ENCODE measurements at regions not wholly inside any gene's neighbourhood (a gene's known extent, or its start where the extent isn't known, plus 50 kb on each side); places are given as distances from the start of the nearest gene placed in this dataset.

DNA sequence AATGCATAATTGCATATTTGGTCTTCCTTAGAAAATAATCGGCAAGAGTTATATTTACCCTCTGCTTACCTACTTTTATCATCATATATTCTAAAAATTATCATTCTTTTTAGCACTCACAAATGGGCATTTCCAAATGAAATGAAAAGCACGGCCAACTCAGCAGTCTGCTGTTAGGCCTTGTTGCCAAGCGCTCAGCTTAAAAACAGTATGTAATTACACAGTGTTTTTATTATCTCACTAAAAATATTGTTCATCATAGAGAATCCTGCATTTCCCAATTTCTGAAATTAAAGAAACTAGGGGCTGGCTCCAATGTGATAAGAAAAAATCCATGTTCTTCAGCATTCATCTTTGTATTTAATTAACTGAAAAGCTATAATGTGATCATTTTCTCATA, 391.7 kb upstream of the ADARB2 start:
- TF ChIP-seq, protein P1, sequence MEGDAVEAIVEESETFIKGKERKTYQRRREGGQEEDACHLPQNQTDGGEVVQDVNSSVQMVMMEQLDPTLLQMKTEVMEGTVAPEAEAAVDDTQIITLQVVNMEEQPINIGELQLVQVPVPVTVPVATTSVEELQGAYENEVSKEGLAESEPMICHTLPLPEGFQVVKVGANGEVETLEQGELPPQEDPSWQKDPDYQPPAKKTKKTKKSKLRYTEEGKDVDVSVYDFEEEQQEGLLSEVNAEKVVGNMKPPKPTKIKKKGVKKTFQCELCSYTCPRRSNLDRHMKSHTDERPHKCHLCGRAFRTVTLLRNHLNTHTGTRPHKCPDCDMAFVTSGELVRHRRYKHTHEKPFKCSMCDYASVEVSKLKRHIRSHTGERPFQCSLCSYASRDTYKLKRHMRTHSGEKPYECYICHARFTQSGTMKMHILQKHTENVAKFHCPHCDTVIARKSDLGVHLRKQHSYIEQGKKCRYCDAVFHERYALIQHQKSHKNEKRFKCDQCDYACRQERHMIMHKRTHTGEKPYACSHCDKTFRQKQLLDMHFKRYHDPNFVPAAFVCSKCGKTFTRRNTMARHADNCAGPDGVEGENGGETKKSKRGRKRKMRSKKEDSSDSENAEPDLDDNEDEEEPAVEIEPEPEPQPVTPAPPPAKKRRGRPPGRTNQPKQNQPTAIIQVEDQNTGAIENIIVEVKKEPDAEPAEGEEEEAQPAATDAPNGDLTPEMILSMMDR (conservative IDR thresholded peaks at IDR 0.05), result no peak
- no peaks in the 10 kb centered on the region for H3K4me1 Mint-ChIP-seq
- H3K27ac Mint-ChIP-seq, result no peak overlapping the region
- Histone ChIP-seq H3K14ac (ENCODE audit: insufficient read depth, low read length) (no peak overlapping the region), H3K56ac (ENCODE audit: insufficient read length, low read depth, low read length) (no peak overlapping the region), H2BK20ac (ENCODE audit: low read depth, low read length, poor library complexity, severe bottlenecking) (no peak overlapping the region), H4K91ac (ENCODE audit: insufficient read length, low read depth, low read length) (no peak overlapping the region), H4K5ac (ENCODE audit: insufficient read length, low read depth, low read length) (no peak overlapping the region), H2AFZ (ENCODE audit: low read length) (no peak overlapping the region), H3K4me1 (ENCODE audit: insufficient read depth, low read length) (no peaks in the 10 kb centered on the region), H2BK15ac (ENCODE audit: low read depth, low read length) (no peak overlapping the region), H3K79me1 (ENCODE audit: insufficient read depth, low read depth, low read length, poor library complexity, severe bottlenecking) (no peaks in the 10 kb centered on the region), H3K23ac (ENCODE audit: insufficient read length, low read depth, low read length) (no peak overlapping the region), H3K79me2 (ENCODE audit: insufficient read depth, low read length) (no peaks in the 10 kb centered on the region; the same call in 1 of the 2 replicates), H2AK5ac (ENCODE audit: insufficient read length, low read length) (no peak overlapping the region), H2BK5ac (ENCODE audit: insufficient read length, low read length) (no peak overlapping the region), H3K9me3 (ENCODE audit: control insufficient read depth, low read depth, low read length) (peaks cover 10% of the 10 kb centered on the region), H3K9ac (ENCODE audit: extremely low read depth, insufficient read length, low read length) (no peak overlapping the region), H3K4me2 (ENCODE audit: insufficient read depth, insufficient read length, low read length) (no peak overlapping the region), H2BK12ac (ENCODE audit: insufficient read length, low read depth, low read length) (no peak overlapping the region), H4K8ac (replicated peaks; ENCODE audit: insufficient read length, low read depth, low read length) (no peak overlapping the region), H3K27ac (ENCODE audit: insufficient read length, low read depth, low read length) (no peak overlapping the region), H3T11ph (ENCODE audit: low read length) (no peak overlapping the region), H3K4ac (ENCODE audit: low read depth, low read length) (no peak overlapping the region), H3K27me3 (ENCODE audit: insufficient read depth, low read length) (no peaks in the 10 kb centered on the region), H4K20me1 (ENCODE audit: control insufficient read depth, insufficient read depth, insufficient read length) (no peaks in the 10 kb centered on the region), H2BK120ac (ENCODE audit: low read depth, low read length, poor library complexity, severe bottlenecking) (no peak overlapping the region), H3K23me2 (ENCODE audit: insufficient read length, low read depth, low read length, poor library complexity, severe bottlenecking) (no peaks in the 10 kb centered on the region), H3K18ac (ENCODE audit: insufficient read length, low read depth, low read length) (no peak overlapping the region)
- peaks cover 0 to 11% (median 6%) of the 10 kb centered on the region in 3 experiments; a peak in 4 of 7 replicates for H3K36me3 Mint-ChIP-seq (ENCODE audit: insufficient read depth in 1 of 3, low read depth in 3 of 3)
- no peaks in the 10 kb centered on the region for H3K27me3 Mint-ChIP-seq (ENCODE audit: low read depth)
- WGBS (ENCODE audit: extremely low coverage, insufficient read length, low lambda C conversion rate), result no CpG with 5 or more reads among the region's 3 CpGs
- peaks cover 10 to 17% of the 10 kb centered on the region in 2 experiments; a peak in 4 of 5 replicates for H3K9me3 Mint-ChIP-seq
- no peak for DNase-seq
- H3K4me3 Mint-ChIP-seq, result no peak overlapping the region
